OCI-LY3 (cell line): ENCODE measurements at regions not wholly inside any gene's neighbourhood (a gene's known extent, or its start where the extent isn't known, plus 50 kb on each side); places are given as distances from the start of the nearest gene placed in this dataset.
"Not testable (repeated sequence)": the region's sequence is repeated elsewhere in the genome, so short reads cannot be mapped to it uniquely, and the experiment has no call there.

ENCODE experiments used
- H2AFZ ChIP-seq: fragments of 200-600, 300-600 bp; shearing (Covaris generic); 2 replicates; pipeline ENCODE4 v1.6.0; 2014; ENCODE audit warnings: antibody characterized with exemption, low read depth, low read length
- H3K27ac ChIP-seq: fragments of 200-600, 300-600 bp; sonication (generic); 2 replicates; pipeline ENCODE4 v1.5.1; 2014; ENCODE audit warnings: mild to moderate bottlenecking, low read length, moderate library complexity, mixed read lengths
- H3K27me3 ChIP-seq: fragments of 200-600, 300-600 bp; sonication (generic); 2 replicates; pipeline ENCODE4 v1.6.1; 2014; ENCODE audit warnings: low read depth, low read length, mixed read lengths
- H3K36me3 ChIP-seq: fragments of 200-600, 300-600 bp; sonication (generic); replicated peaks from 2 replicates; pipeline ENCODE3; 2014; ENCODE audit warnings: low read depth, low read length, mixed read lengths
- H3K4me1 ChIP-seq: fragments of 300-600, 200-600 bp; sonication (generic); 2 replicates; pipeline ENCODE4 v1.6.1; 2014; ENCODE audit warnings: low read length, mixed read lengths
- H3K4me2 ChIP-seq: fragments of 200-600, 300-600 bp; sonication (generic); 2 replicates; pipeline ENCODE4 v1.6.1; 2014; ENCODE audit warnings: low read length, mixed read lengths
- H3K4me3 ChIP-seq: fragments of 300-600, 200-600 bp; sonication (generic); 2 replicates; pipeline ENCODE4 v1.5.1; 2014; ENCODE audit warnings: antibody characterized with exemption, mild to moderate bottlenecking, low read length, moderate library complexity
- H3K79me2 ChIP-seq: fragments of 300-600, 200-600 bp; shearing (Covaris generic); 2 replicates; pipeline ENCODE4 v1.6.1; 2014; ENCODE audit warnings: mild to moderate bottlenecking, low read length, mixed read lengths
- H3K9ac ChIP-seq: fragments of 300-600, 200-600 bp; shearing (Covaris generic); 2 replicates; pipeline ENCODE4 v1.6.0; 2014; ENCODE audit warnings: mild to moderate bottlenecking, low read length, moderate library complexity
- H3K9me3 ChIP-seq: fragments of 200-600, 300-600 bp; shearing (Covaris generic); 2 replicates; pipeline ENCODE4 v1.6.1; 2014; ENCODE audit warnings: low read length, mixed read lengths; ENCODE audit not compliant: insufficient read depth
- H4K20me1 ChIP-seq: fragments of 200-600, 300-600 bp; sonication (generic); 2 replicates; pipeline ENCODE4 v1.6.1; 2016; ENCODE audit warnings: low read length, mixed read lengths; ENCODE audit not compliant: insufficient read depth
- EZH2phosphoT487 ChIP-seq: fragments of 200-600 bp; shearing (Covaris generic); IDR thresholded peaks from 2 replicates; pipeline ENCODE4 v1.6.1; 2018; ENCODE audit warnings: antibody characterized with exemption, mixed run types, low read depth
- TF ChIP-seq, protein P1 (sequence below): fragments of 200-600, 300-600 bp; sonication (generic); IDR thresholded peaks from 2 replicates; pipeline ENCODE4 v1.5.1; 2014; ENCODE audit warnings: antibody characterized with exemption, low read length, low read depth

DNA sequence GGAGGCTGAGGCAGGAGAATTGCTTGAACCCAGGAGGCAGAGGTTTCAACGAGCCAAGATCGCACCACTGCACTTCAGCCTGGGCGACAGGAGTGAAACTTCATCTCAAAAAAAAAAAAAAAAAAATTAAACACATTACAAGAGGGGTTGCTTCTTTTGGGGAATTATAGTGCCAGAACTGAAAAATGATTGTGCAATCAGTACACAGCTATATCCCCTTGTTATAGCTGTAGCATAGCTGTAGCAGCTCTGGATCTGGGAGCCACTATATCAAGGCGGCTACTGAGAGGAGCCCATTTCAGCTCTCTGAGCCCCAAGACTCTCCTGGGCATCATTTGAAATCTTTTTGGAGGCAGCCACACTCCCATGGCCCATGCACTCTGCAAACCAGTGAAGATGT is 334.3 kb downstream of the TFAP2A start:
- Histone ChIP-seq H3K27ac (no peak overlapping the region), H3K9me3 (no peaks in the 10 kb centered on the region), H3K36me3 (no peaks in the 10 kb centered on the region), H3K4me2 (no peak overlapping the region), H3K9ac (no peak overlapping the region), H3K4me1 (peaks cover 7% of the 10 kb centered on the region; the same call in 1 of the 2 replicates), H3K4me3 (no peak overlapping the region), H4K20me1 (no peaks in the 10 kb centered on the region), H3K27me3 (no peaks in the 10 kb centered on the region), H2AFZ (no peak overlapping the region), H3K79me2 (no peaks in the 10 kb centered on the region)
- TF ChIP-seq, protein P1, sequence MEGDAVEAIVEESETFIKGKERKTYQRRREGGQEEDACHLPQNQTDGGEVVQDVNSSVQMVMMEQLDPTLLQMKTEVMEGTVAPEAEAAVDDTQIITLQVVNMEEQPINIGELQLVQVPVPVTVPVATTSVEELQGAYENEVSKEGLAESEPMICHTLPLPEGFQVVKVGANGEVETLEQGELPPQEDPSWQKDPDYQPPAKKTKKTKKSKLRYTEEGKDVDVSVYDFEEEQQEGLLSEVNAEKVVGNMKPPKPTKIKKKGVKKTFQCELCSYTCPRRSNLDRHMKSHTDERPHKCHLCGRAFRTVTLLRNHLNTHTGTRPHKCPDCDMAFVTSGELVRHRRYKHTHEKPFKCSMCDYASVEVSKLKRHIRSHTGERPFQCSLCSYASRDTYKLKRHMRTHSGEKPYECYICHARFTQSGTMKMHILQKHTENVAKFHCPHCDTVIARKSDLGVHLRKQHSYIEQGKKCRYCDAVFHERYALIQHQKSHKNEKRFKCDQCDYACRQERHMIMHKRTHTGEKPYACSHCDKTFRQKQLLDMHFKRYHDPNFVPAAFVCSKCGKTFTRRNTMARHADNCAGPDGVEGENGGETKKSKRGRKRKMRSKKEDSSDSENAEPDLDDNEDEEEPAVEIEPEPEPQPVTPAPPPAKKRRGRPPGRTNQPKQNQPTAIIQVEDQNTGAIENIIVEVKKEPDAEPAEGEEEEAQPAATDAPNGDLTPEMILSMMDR = no peak
- TF ChIP-seq EZH2phosphoT487 = no peak

DNA sequence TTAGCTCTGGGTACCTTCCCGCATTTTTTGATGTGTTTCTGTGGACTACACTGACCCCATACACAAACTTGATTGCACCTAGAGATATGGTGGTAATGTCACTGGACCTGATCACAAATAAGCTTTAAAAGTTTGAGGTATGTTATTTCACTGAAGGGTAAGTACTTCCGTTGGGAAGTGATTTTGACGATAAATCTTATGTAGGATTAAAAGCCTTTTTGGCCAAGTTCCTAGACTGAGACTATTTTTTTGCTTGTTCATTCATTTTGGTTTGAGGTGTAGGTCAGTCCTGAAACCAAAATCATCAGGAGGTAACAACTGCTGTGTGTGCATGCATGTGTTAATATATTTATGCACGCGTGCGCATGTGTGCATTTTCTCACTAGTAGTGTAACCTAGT is 336.3 kb downstream of the TFAP2A start:
- no peak overlapping the region for H2AFZ ChIP-seq
- TF ChIP-seq, protein P1 = no peak
- TF ChIP-seq EZH2phosphoT487 = no peak
- H3K4me3 ChIP-seq = no peak overlapping the region
- no peak overlapping the region for H3K4me2 ChIP-seq
- no peaks in the 10 kb centered on the region for H3K9me3 ChIP-seq
- no peak overlapping the region for H3K27ac ChIP-seq
- no peaks in the 10 kb centered on the region for H3K79me2 ChIP-seq
- no peaks in the 10 kb centered on the region for H4K20me1 ChIP-seq
- no peaks in the 10 kb centered on the region for H3K27me3 ChIP-seq
- no peak overlapping the region for H3K9ac ChIP-seq
- peaks cover 7% of the 10 kb centered on the region; the same call in 1 of the 2 replicates for H3K4me1 ChIP-seq
- H3K36me3 ChIP-seq = no peaks in the 10 kb centered on the region

DNA sequence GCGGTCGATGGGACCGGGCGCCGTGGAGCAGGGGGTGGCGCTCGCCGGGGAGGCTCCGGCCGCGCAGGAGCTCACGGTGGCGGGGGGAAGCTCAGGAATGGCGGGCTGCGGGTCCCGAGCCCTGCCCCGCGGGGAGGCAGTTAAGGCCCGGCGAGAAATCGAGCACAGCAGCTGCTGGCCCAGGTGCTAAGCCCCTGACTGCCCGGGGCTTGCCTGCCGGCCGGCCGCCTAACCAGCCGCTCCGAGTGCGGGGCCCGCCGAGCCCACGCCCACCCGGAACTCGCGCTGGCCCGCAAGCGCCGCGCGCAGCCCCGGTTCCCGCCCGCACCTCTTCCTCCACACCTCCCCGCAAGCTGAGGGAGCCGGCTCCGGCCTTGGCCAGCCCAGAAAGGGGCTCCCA is 340.1 kb downstream of the TFAP2A start:
- H2AFZ ChIP-seq, H3K79me2 ChIP-seq, H3K9ac ChIP-seq: not testable (repeated sequence)

GRCh38 chr6:10073341-10073740 is 341.5 kb downstream of the TFAP2A start:
- H4K20me1 ChIP-seq = no peaks in the 10 kb centered on the region
- H3K9me3 ChIP-seq = no peaks in the 10 kb centered on the region
- H3K4me3 ChIP-seq = no peak overlapping the region
- TF ChIP-seq, protein P1 = no peak
- TF ChIP-seq EZH2phosphoT487 = no peak
- no peak overlapping the region for H3K27ac ChIP-seq
- H2AFZ ChIP-seq = no peak overlapping the region
- H3K9ac ChIP-seq = no peak overlapping the region
- H3K36me3 ChIP-seq = no peaks in the 10 kb centered on the region
- H3K79me2 ChIP-seq = no peaks in the 10 kb centered on the region
- H3K4me2 ChIP-seq = no peak overlapping the region
- no peaks in the 10 kb centered on the region for H3K4me1 ChIP-seq
- no peaks in the 10 kb centered on the region for H3K27me3 ChIP-seq

More for the DNA sequence above, 340.1 kb downstream of the TFAP2A start:
- H3K4me2 ChIP-seq, H3K9me3 ChIP-seq, H3K4me3 ChIP-seq, H3K27ac ChIP-seq, H3K27me3 ChIP-seq, H4K20me1 ChIP-seq, H3K4me1 ChIP-seq, H3K36me3 ChIP-seq: not testable (repeated sequence)

DNA sequence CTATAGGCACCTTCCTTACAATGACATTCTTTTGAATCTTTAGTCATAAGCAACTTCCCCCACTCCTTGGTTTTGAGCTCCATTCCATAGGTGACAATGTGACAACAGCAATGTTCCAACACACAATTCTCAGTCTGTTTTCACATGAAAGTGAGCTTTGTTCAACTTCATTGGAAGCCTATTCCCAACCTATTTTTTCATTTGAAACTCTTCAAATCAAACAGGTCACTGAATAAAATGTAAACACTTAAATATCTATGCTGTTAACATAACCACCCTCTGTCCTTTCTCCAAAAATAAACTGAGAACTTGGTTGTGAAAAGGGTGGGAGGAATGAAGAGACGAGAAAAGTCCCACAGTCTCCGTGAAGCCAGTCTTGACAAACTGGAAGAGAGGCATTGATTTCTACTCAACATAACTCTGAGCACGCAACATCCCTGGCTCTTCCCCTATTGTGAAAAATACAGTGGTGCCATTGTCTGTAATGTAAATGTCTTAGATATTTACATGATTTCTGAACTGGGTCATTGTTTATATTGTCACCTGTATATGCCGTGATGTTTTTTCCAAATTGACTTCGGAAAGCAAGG is 343.1 kb downstream of the TFAP2A start:
- Histone ChIP-seq H3K27ac (no peak overlapping the region), H3K9me3 (no peaks in the 10 kb centered on the region), H3K4me3 (no peak overlapping the region), H3K79me2 (no peaks in the 10 kb centered on the region), H3K4me2 (no peak overlapping the region), H3K27me3 (no peaks in the 10 kb centered on the region), H4K20me1 (no peaks in the 10 kb centered on the region), H3K36me3 (no peaks in the 10 kb centered on the region), H3K4me1 (no peaks in the 10 kb centered on the region), H2AFZ (no peak overlapping the region), H3K9ac (no peak overlapping the region)
- TF ChIP-seq EZH2phosphoT487 = no peak
- TF ChIP-seq, protein P1 = no peak
